ENCODE measurements at regions not wholly inside any gene's neighbourhood (a gene's known extent, or its start where the extent isn't known, plus 50 kb on each side); places are given as distances from the start of the nearest gene placed in this dataset.

GRCh38 chrX:16347968-16348670, 180.8 kb downstream of the MAGEB17 start:
- no peak for TF ChIP-seq CTCF (conservative IDR thresholded peaks at IDR 0.05; ENCODE audit: low read length)
- no peak for TF ChIP-seq EZH2phosphoT487 (IDR thresholded peaks at IDR 0.05; ENCODE audit: borderline replicate concordance)

Data from Loucy (cell line).